ENCODE measurements at regions not wholly inside any gene's neighbourhood (a gene's known extent, or its start where the extent isn't known, plus 50 kb on each side); places are given as distances from the start of the nearest gene placed in this dataset.

- DNase-seq: no peak
Observed at GRCh38 chr2:65511306-65511705, 78.9 kb upstream of the SPRED2 start.

GRCh38 chr2:65508225-65508624, 75.8 kb upstream of the SPRED2 start:
- no peak for DNase-seq

- no peak for DNase-seq
Observed at GRCh38 chr2:65507102-65508069, 75.0 kb upstream of the SPRED2 start.

- DNase-seq: no peak
Observed at GRCh38 chr2:65504814-65505697, 72.7 kb upstream of the SPRED2 start.

GRCh38 chr2:65504201-65504600, 71.8 kb upstream of the SPRED2 start:
- no peak for DNase-seq

GRCh38 chr2:65503746-65504145, 71.3 kb upstream of the SPRED2 start:
- no peak for DNase-seq

GRCh38 chr2:65501836-65502235, 69.4 kb upstream of the SPRED2 start:
- no peak for DNase-seq

- DNase-seq: no peak
Observed at GRCh38 chr2:65501074-65501473, 68.7 kb upstream of the SPRED2 start.

GRCh38 chr2:65500310-65501040, 68.1 kb upstream of the SPRED2 start:
- DNase-seq: no peak

GRCh38 chr2:65499216-65499615, 66.8 kb upstream of the SPRED2 start:
- no peak for DNase-seq

- no peak for DNase-seq
Observed at GRCh38 chr2:65498396-65498795, 66.0 kb upstream of the SPRED2 start.

GRCh38 chr2:65495251-65495877, 63.0 kb upstream of the SPRED2 start:
- DNase-seq: no peak

GRCh38 chr2:65494078-65494477, 61.7 kb upstream of the SPRED2 start:
- no peak for DNase-seq

GRCh38 chr2:65491381-65491905, 59.0 kb upstream of the SPRED2 start:
- DNase-seq: peak; percentile 42

GRCh38 chr2:65490222-65490621, 57.8 kb upstream of the SPRED2 start:
- DNase-seq: no peak

GRCh38 chr2:65489269-65489668, 56.9 kb upstream of the SPRED2 start:
- DNase-seq: no peak

GRCh38 chr2:65488527-65488926, 56.1 kb upstream of the SPRED2 start:
- DNase-seq: no peak

GRCh38 chr2:65487404-65487803, 55.0 kb upstream of the SPRED2 start:
- no peak for DNase-seq

- no peak for DNase-seq
Observed at GRCh38 chr2:65486802-65487201, 54.4 kb upstream of the SPRED2 start.

- no peak for DNase-seq
Observed at GRCh38 chr2:65486282-65486681, 53.9 kb upstream of the SPRED2 start.

- no peak for DNase-seq
Observed at GRCh38 chr2:65485839-65486238, 53.4 kb upstream of the SPRED2 start.

- no peak for DNase-seq
Observed at GRCh38 chr2:65483763-65484162, 51.4 kb upstream of the SPRED2 start.
